Tibial artery (tissue), 4 donors: ENCODE measurements at regions not wholly inside any gene's neighbourhood (a gene's known extent, or its start where the extent isn't known, plus 50 kb on each side); places are given as distances from the start of the nearest gene placed in this dataset.

Experiments used
- DNase-seq, 2 donors: peaks; one replicate each; pipeline ENCODE4 v3.0.0-alpha.2; 2019
- H3K27ac ChIP-seq, 2 donors: fragments of 200-600 bp; sonication (generic) in 1 of 2; 1 replicate in 1 of 2; 2 replicates in 1 of 2; pipeline ENCODE4 v1.5.1; 2018 to 2019; ENCODE audit warnings: mild to moderate bottlenecking in 1 of 2
- H3K27me3 ChIP-seq, 2 donors: fragments of 200-600 bp; sonication (generic) in 1 of 2; one replicate each; pipeline versions ENCODE4 v1.5.1 to v1.6.0; 2016 to 2019
- H3K36me3 ChIP-seq, 3 donors: fragments of 200-600 bp; sonication (generic) in 2 of 3; one replicate each; pipeline ENCODE4 v1.5.1; 2016 to 2019; ENCODE audit warnings: mild to moderate bottlenecking in 2 of 3
- H3K4me1 ChIP-seq, 4 donors: fragments of 200-600 bp; sonication (generic) in 2 of 4; 1 replicate in 3 of 4; 2 replicates in 1 of 4; pipeline ENCODE4 v1.5.1; 2016 to 2019
- H3K4me3 ChIP-seq, 2 donors: fragments of 200-600 bp; sonication (generic) in 1 of 2; 1 replicate in 1 of 2; 2 replicates in 1 of 2; pipeline ENCODE4 v1.5.1; 2018 to 2019; ENCODE audit warnings: mild to moderate bottlenecking in 2 of 2
- H3K9me3 ChIP-seq, 3 donors: fragments of 200-600 bp; sonication (generic) in 1 of 3; one replicate each; pipeline ENCODE4 v1.5.1; 2016 to 2019
- intact Hi-C: fragments of 100-400 bp; cut with DNase I; formaldehyde crosslinking; loops from one replicate; pipeline ENCODE4 v1.15.0; 2023; ENCODE audit warnings: low total_unique reads
- TF ChIP-seq, protein P1 (sequence below), 2 experiments: fragments of 200-600 bp in 1 of 2; fragments of 450-650 bp in 1 of 2; IDR thresholded peaks; one replicate each; pipeline ENCODE4 v1.5.1; 2017 to 2019; ENCODE audit warnings: antibody characterized with exemption in 2 of 2, mild to moderate bottlenecking in 1 of 2, moderate library complexity in 1 of 2

DNA sequence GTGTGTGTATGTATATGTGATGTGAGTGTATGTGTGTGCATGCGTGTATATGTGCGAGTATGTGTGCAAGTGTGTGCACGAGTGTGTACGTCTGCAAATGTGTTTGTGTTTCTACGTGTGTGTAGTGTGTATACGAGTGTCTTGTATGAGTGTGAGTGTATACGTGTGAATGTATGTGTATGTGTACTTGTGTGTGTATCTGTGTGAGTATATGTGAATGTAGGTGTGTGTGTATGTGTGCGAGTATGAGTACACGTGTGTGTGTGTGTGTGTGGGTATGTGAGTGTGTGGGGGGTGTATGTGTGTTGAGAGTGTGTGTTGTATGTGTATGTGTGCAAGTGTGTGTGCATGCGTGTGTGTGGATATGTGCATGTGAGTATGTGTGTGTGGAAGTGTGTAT is 602.0 kb upstream of the CDH4 start:
- Histone ChIP-seq H3K36me3 (no peaks in the 10 kb centered on the region), H3K27ac (no peak overlapping the region), H3K4me3 (no peak overlapping the region), H3K4me1 (peaks cover 0 to 15% (median 2%) of the 10 kb centered on the region in 4 donors), H3K9me3 (peaks cover 0 to 8% (median 0%) of the 10 kb centered on the region in 3 donors), H3K27me3 (no peaks in the 10 kb centered on the region)
- intact Hi-C loops, result no loop called here
- no peak for DNase-seq
- TF ChIP-seq, protein P1, sequence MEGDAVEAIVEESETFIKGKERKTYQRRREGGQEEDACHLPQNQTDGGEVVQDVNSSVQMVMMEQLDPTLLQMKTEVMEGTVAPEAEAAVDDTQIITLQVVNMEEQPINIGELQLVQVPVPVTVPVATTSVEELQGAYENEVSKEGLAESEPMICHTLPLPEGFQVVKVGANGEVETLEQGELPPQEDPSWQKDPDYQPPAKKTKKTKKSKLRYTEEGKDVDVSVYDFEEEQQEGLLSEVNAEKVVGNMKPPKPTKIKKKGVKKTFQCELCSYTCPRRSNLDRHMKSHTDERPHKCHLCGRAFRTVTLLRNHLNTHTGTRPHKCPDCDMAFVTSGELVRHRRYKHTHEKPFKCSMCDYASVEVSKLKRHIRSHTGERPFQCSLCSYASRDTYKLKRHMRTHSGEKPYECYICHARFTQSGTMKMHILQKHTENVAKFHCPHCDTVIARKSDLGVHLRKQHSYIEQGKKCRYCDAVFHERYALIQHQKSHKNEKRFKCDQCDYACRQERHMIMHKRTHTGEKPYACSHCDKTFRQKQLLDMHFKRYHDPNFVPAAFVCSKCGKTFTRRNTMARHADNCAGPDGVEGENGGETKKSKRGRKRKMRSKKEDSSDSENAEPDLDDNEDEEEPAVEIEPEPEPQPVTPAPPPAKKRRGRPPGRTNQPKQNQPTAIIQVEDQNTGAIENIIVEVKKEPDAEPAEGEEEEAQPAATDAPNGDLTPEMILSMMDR (IDR thresholded peaks at IDR 0.05), result no peak

DNA sequence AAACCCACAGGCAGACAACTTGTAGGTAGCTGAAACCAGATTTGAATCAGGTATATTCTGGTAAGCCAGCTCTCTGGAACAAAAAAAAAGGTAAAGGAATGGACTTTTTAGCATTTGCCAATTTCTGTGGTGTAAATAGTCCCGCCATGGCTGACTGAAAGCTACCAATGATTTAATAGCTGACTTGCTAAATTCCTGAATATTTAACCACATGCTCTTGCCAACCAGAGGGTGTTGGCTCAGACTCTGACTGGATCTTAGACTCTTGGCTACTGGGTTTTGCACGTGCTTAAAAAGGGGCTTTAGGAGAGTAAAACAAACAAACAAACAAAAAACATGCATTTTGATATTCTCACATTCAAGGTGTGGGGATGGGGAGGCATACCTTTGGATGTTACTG is 600.0 kb upstream of the CDH4 start:
- Histone ChIP-seq H3K27ac (no peak overlapping the region), H3K27me3 (no peaks in the 10 kb centered on the region), H3K36me3 (no peaks in the 10 kb centered on the region), H3K4me3 (no peak overlapping the region), H3K9me3 (peaks cover 0 to 3% (median 0%) of the 10 kb centered on the region in 3 donors), H3K4me1 (peaks cover 0 to 15% (median 2%) of the 10 kb centered on the region in 4 donors)
- TF ChIP-seq, protein P1 (IDR thresholded peaks at IDR 0.05), result no peak
- no peak for DNase-seq
- intact Hi-C loops, result no loop called here

DNA sequence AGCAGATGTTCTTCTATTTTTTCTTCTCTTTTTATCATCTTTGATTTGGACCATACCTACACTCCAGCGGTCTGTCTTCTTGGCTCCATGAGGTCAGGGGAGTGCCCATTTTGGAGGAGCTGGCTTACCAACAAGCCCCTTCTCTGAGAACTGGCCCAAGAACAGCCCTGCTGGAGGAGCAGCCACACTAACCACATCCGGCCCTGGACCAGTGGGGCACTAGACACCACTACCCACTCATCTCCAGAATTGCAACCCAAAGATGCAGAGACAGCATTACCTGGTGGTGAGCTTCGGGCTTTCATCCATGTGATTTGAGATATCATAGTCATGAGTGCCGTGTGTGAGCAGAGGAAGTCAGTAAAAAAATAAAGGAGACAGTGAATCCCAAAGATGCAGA is 599.4 kb upstream of the CDH4 start:
- peaks cover 0 to 15% (median 2%) of the 10 kb centered on the region in 4 donors for H3K4me1 ChIP-seq
- intact Hi-C loops, result no loop called here

DNA sequence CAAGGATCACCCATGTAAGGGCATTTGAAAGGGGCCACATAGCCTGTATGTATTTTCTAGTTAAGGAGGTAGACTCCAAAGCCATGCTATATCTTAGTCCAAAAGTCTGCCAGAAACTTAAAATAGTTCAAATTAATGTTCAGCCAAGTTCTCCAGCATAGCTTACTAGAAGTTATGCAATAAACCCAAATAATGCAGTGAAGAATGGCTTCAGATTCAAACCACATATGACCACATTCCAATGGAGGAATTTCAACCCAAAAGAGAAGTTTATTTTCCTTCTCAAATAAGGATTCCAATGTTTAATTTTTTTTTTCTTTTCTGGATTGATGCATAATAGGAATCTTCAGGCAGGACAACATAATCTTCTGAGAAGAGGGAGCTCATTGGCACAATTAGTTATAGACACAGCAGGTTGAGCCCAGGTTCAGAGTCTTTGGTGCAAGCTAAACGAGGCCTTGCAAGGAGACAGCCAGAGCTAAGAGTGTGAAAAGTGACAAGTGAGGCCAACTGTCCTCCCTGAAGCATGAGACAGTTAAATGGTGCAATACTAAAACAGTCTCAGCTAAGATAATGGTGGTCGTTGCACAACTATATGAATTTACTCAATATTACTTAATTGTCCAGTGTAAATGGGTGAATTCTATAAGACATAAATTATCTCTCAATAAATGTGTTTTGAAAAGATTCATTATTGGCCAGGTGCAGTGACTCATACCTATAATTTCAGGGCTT is 598.8 kb upstream of the CDH4 start:
- TF ChIP-seq, protein P1 (IDR thresholded peaks at IDR 0.05), result no peak
- Histone ChIP-seq H3K36me3 (no peaks in the 10 kb centered on the region), H3K27me3 (no peaks in the 10 kb centered on the region), H3K9me3 (no peaks in the 10 kb centered on the region), H3K4me1 (peaks cover 0 to 15% (median 2%) of the 10 kb centered on the region in 4 donors), H3K4me3 (no peak overlapping the region), H3K27ac (no peak overlapping the region)
- DNase-seq, result no peak
- intact Hi-C loops, result no loop called here

More for the DNA sequence above, 599.4 kb upstream of the CDH4 start:
- H3K36me3 ChIP-seq, result no peaks in the 10 kb centered on the region
- no peak overlapping the region for H3K4me3 ChIP-seq
- no peak for DNase-seq
- no peaks in the 10 kb centered on the region for H3K27me3 ChIP-seq
- H3K9me3 ChIP-seq, result no peaks in the 10 kb centered on the region
- no peak overlapping the region for H3K27ac ChIP-seq
- TF ChIP-seq, protein P1 (IDR thresholded peaks at IDR 0.05), result no peak

DNA sequence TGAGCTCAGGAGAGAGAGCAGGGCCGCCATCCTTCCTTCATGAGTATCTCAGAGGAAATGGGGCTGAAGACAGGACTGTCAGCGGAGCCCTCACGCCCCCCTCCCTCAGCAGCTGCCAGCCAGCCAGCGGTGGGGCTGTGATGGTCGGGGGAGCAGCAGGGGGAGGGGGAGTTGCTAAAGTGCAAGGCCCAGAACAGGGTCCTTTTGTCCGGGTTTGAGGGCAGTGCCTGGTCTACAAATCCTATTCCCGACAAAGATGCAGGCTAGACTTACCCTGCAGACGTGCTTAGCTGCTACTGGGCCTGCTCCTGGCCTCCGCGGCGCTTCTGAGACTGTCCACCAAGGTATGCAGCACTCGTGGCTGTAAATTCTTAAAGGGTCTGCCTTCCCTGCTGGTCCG is 593.4 kb upstream of the CDH4 start:
- Histone ChIP-seq H3K27me3 (no peaks in the 10 kb centered on the region), H3K4me3 (no peak overlapping the region), H3K36me3 (no peaks in the 10 kb centered on the region), H3K27ac (no peak overlapping the region), H3K4me1 (peaks cover 0 to 5% (median 0%) of the 10 kb centered on the region in 4 donors), H3K9me3 (no peaks in the 10 kb centered on the region)
- no peak for DNase-seq
- intact Hi-C loops, result no loop called here
- TF ChIP-seq, protein P1 (IDR thresholded peaks at IDR 0.05), result no peak
